OCI-LY7 (cell line): ENCODE measurements at regions not wholly inside any gene's neighbourhood (a gene's known extent, or its start where the extent isn't known, plus 50 kb on each side); places are given as distances from the start of the nearest gene placed in this dataset.

Experiments
- CTCF ChIP-seq: fragments of 200-600 bp; sonication (generic); conservative IDR thresholded peaks from 2 replicates; pipeline ENCODE4 v1.5.1; 2014; ENCODE audit warnings: mild to moderate bottlenecking, antibody characterized with exemption, low read length, moderate library complexity, mixed read lengths
- EZH2phosphoT487 ChIP-seq: fragments of 200-600 bp; sonication (generic); IDR thresholded peaks from 2 replicates; pipeline ENCODE4 v1.6.1; 2018; ENCODE audit warnings: low read depth, borderline replicate concordance, mild to moderate bottlenecking, mixed run types, antibody characterized with exemption, low read length, moderate library complexity, mixed read lengths

DNA sequence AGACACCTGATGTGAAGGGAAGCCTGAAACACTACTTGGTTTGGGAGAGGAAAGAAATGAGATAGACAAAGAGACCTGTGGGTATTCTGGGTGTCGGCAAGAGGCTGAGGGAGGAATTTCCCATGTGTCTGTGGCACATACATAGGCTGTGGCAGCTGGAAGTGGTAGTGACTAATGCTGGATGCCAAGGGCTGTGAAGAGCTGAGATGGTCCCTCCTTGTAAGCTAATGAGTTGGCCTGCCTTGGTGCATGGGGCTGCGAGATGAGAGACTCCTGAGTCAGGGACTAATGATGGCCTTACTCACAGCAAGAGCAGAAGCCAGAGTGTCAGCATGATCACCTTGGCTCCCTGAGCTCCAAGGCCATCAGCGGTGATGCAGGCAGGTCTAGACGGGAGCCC is 119.0 kb upstream of the EEPD1 start:
- TF ChIP-seq CTCF (no peak), EZH2phosphoT487 (no peak)
